ENCODE measurements at regions not wholly inside any gene's neighbourhood (a gene's known extent, or its start where the extent isn't known, plus 50 kb on each side); places are given as distances from the start of the nearest gene placed in this dataset.

- no peak for TF ChIP-seq CTCF (IDR thresholded peaks at IDR 0.05; ENCODE audit: control extremely low read depth in 1 of 3, insufficient read depth in 1 of 3, low read depth in 1 of 3, low read length in 3 of 3)
These were observed 536.9 kb upstream of the FAM174A start (continued) for GRCh38 chr5:99998319-99998718.

All from H1 (cell line).